ENCODE measurements at regions not wholly inside any gene's neighbourhood (a gene's known extent, or its start where the extent isn't known, plus 50 kb on each side); places are given as distances from the start of the nearest gene placed in this dataset.
"Not testable (repeated sequence)": the region's sequence is repeated elsewhere in the genome, so short reads cannot be mapped to it uniquely, and the experiment has no call there.

GRCh38 chr6:19603721-19604120, 233.4 kb upstream of the ID4 start:
- no peaks in the 10 kb centered on the region for H3K36me3 ChIP-seq (ENCODE audit: control insufficient read depth, insufficient read depth, low read length)
- H3K9me3 ChIP-seq (replicated peaks; ENCODE audit: control insufficient read depth, low read depth, low read length) = no peaks in the 10 kb centered on the region
- H3K27ac ChIP-seq (ENCODE audit: low read length) = no peak overlapping the region
- whole genome bisulfite sequencing (ENCODE audit: insufficient coverage) = 14% methylated on average over 1 of the region's 1 CpG
- H3K27me3 ChIP-seq (ENCODE audit: control insufficient read depth, insufficient read depth, low read length) = no peaks in the 10 kb centered on the region
- DNase-seq = peak; percentile 69
- no peak overlapping the region for H3K4me3 ChIP-seq (ENCODE audit: low read length)
- no peaks in the 10 kb centered on the region for H3K4me1 ChIP-seq (ENCODE audit: control insufficient read depth, insufficient read depth, low read length)

DNA sequence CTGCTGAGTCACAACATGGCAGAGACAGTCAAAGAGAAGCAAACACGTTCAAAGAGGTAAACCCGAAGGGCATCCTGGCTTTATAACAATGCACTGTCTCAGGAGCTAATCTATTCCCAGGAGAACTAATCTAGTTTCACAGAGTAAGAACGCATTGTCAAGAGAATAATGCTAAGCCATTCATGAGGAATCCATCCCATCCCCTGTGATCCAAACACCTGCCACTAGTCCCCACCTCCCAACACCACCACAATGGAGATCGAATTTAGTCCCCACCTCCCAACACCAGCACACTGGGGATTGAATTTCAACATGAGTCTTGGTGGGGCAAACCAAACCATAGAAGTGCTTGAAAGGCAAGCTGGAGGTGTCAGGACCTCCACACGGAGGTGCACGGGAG, 231.5 kb upstream of the ID4 start:
- H3K27ac ChIP-seq (ENCODE audit: low read length) = no peak overlapping the region
- no peaks in the 10 kb centered on the region for H3K36me3 ChIP-seq (ENCODE audit: control insufficient read depth, insufficient read depth, low read length)
- no peaks in the 10 kb centered on the region for H3K27me3 ChIP-seq (ENCODE audit: control insufficient read depth, insufficient read depth, low read length)
- no peak overlapping the region for H3K4me3 ChIP-seq (ENCODE audit: low read length)
- DNase-seq = no peak
- no peaks in the 10 kb centered on the region for H3K4me1 ChIP-seq (ENCODE audit: control insufficient read depth, insufficient read depth, low read length)
- WGBS (ENCODE audit: insufficient coverage) = 98% methylated on average over 5 of the region's 6 CpGs
- H3K9me3 ChIP-seq (replicated peaks; ENCODE audit: control insufficient read depth, low read depth, low read length) = no peaks in the 10 kb centered on the region

DNA sequence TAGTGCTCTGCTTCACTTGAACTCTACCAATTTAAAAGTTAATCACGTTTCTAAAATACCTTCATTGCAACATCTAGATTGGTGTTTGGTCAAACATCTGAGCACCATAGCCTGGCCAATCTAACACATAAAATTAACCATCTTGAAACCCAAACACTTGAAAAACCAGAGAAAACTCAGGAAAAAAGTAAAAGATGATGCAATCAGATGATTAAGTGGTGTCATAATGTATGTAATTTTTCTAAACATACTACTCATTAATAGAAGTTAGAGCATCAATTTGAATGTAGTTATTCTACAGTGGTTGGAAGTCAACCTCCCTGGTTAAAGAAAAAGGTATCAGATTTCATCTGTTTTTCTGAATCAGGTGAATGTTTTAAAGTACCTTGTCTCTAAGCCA, 228.6 kb upstream of the ID4 start:
- Histone ChIP-seq H3K36me3 (ENCODE audit: control insufficient read depth, insufficient read depth, low read length) (no peaks in the 10 kb centered on the region), H3K27ac (ENCODE audit: low read length) (no peak overlapping the region), H3K4me1 (ENCODE audit: control insufficient read depth, insufficient read depth, low read length) (no peaks in the 10 kb centered on the region), H3K4me3 (ENCODE audit: low read length) (no peak overlapping the region), H3K27me3 (ENCODE audit: control insufficient read depth, insufficient read depth, low read length) (no peaks in the 10 kb centered on the region), H3K9me3 (replicated peaks; ENCODE audit: control insufficient read depth, low read depth, low read length) (no peaks in the 10 kb centered on the region)
- WGBS (ENCODE audit: insufficient coverage) = no CpG with 5 or more reads among the region's 1 CpG
- DNase-seq = no peak

GRCh38 chr6:19609972-19610641, 227.1 kb upstream of the ID4 start:
- Histone ChIP-seq H3K27me3 (ENCODE audit: control insufficient read depth, insufficient read depth, low read length) (no peaks in the 10 kb centered on the region), H3K4me3 (ENCODE audit: low read length) (no peak overlapping the region), H3K9me3 (replicated peaks; ENCODE audit: control insufficient read depth, low read depth, low read length) (peaks cover 9% of the 10 kb centered on the region), H3K36me3 (ENCODE audit: control insufficient read depth, insufficient read depth, low read length) (no peaks in the 10 kb centered on the region), H3K4me1 (ENCODE audit: control insufficient read depth, insufficient read depth, low read length) (no peaks in the 10 kb centered on the region), H3K27ac (ENCODE audit: low read length) (no peak overlapping the region)
- no CpG with 5 or more reads among the region's 5 CpGs for WGBS (ENCODE audit: insufficient coverage)
- DNase-seq = no peak

DNA sequence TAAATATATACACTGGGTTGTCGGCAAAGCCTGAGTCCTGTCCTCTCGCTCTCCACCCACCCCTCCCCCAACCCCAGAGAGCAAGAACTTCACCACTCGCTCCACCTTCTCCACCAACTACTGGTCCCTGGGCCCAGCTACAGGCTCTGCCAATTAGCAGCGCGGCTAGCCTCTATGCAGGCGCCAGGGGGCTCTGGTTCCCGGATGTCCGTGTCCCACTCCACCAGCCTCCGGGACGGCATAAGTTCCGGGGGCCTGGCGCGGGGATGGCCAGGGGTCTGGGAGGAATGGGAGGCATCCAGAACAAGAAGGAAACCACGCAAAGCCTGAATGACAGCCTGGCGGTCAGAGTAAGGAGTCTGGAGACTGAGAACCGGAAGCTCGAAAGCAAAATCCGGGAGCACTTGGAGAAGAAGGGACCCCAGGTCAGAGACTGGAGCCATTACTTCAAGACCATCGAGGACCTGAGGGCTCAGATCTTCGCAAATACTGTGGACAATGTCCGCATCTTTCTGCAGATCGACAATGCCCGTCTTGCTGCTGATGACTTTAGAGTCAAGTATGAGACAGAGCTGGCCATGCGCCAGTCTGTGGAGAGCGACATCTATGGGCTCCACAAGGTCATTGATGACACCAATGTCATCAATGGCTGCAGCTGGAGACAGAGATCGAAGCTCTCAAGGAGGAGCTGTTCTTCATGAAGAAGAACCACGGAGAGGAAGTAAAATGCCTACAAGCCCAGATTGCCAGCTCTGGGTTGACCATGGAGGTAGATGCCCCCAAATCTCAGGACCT, 224.3 kb upstream of the ID4 start:
- not testable (repeated sequence) for H3K4me3 ChIP-seq (ENCODE audit: low read length); H3K4me1 ChIP-seq (ENCODE audit: control insufficient read depth, insufficient read depth, low read length)

GRCh38 chr6:19613678-19614077, 223.5 kb upstream of the ID4 start:
- Histone ChIP-seq H3K36me3 (ENCODE audit: control insufficient read depth, insufficient read depth, low read length) (no peaks in the 10 kb centered on the region), H3K27me3 (ENCODE audit: control insufficient read depth, insufficient read depth, low read length) (no peaks in the 10 kb centered on the region), H3K4me1 (ENCODE audit: control insufficient read depth, insufficient read depth, low read length) (no peaks in the 10 kb centered on the region), H3K4me3 (ENCODE audit: low read length) (no peak overlapping the region), H3K27ac (ENCODE audit: low read length) (no peak overlapping the region), H3K9me3 (replicated peaks; ENCODE audit: control insufficient read depth, low read depth, low read length) (peaks cover 16% of the 10 kb centered on the region)
- 58% methylated on average over 2 of the region's 5 CpGs for WGBS (ENCODE audit: insufficient coverage)
- DNase-seq = no peak

More for the DNA sequence above, 224.3 kb upstream of the ID4 start:
- H3K27ac ChIP-seq (ENCODE audit: low read length); H3K27me3 ChIP-seq (ENCODE audit: control insufficient read depth, insufficient read depth, low read length); H3K36me3 ChIP-seq (ENCODE audit: control insufficient read depth, insufficient read depth, low read length); DNase-seq: not testable (repeated sequence)
- H3K9me3 ChIP-seq (replicated peaks; ENCODE audit: control insufficient read depth, low read depth, low read length) = peaks cover 16% of the 10 kb centered on the region
- 91% methylated on average over 26 of the region's 27 CpGs for WGBS (ENCODE audit: insufficient coverage)

- no peaks in the 10 kb centered on the region for H3K27me3 ChIP-seq (ENCODE audit: control insufficient read depth, insufficient read depth, low read length)
- no peaks in the 10 kb centered on the region for H3K4me1 ChIP-seq (ENCODE audit: control insufficient read depth, insufficient read depth, low read length)
- peaks cover 16% of the 10 kb centered on the region for H3K9me3 ChIP-seq (replicated peaks; ENCODE audit: control insufficient read depth, low read depth, low read length)
- H3K27ac ChIP-seq (ENCODE audit: low read length) = no peak overlapping the region
- no peaks in the 10 kb centered on the region for H3K36me3 ChIP-seq (ENCODE audit: control insufficient read depth, insufficient read depth, low read length)
- no peak overlapping the region for H3K4me3 ChIP-seq (ENCODE audit: low read length)
- no peak for DNase-seq
Observed at GRCh38 chr6:19616022-19616421, 221.1 kb upstream of the ID4 start.

GRCh38 chr6:19632230-19632629, 204.9 kb upstream of the ID4 start:
- H3K4me1 ChIP-seq (ENCODE audit: control insufficient read depth, insufficient read depth, low read length) = no peaks in the 10 kb centered on the region
- no peak for DNase-seq
- H3K27me3 ChIP-seq (ENCODE audit: control insufficient read depth, insufficient read depth, low read length) = no peaks in the 10 kb centered on the region
- no peak overlapping the region for H3K4me3 ChIP-seq (ENCODE audit: low read length)
- no peaks in the 10 kb centered on the region for H3K36me3 ChIP-seq (ENCODE audit: control insufficient read depth, insufficient read depth, low read length)
- H3K9me3 ChIP-seq (replicated peaks; ENCODE audit: control insufficient read depth, low read depth, low read length) = no peaks in the 10 kb centered on the region
- no peak overlapping the region for H3K27ac ChIP-seq (ENCODE audit: low read length)
- 81% methylated on average over 4 of the region's 5 CpGs for WGBS (ENCODE audit: insufficient coverage)

GRCh38 chr6:19632786-19633185, 204.4 kb upstream of the ID4 start:
- no peak overlapping the region for H3K4me3 ChIP-seq (ENCODE audit: low read length)
- peak; percentile 9 for DNase-seq
- H3K4me1 ChIP-seq (ENCODE audit: control insufficient read depth, insufficient read depth, low read length) = no peaks in the 10 kb centered on the region
- no peaks in the 10 kb centered on the region for H3K36me3 ChIP-seq (ENCODE audit: control insufficient read depth, insufficient read depth, low read length)
- no peaks in the 10 kb centered on the region for H3K9me3 ChIP-seq (replicated peaks; ENCODE audit: control insufficient read depth, low read depth, low read length)
- H3K27ac ChIP-seq (ENCODE audit: low read length) = no peak overlapping the region
- no CpG with 5 or more reads among the region's 3 CpGs for WGBS (ENCODE audit: insufficient coverage)
- H3K27me3 ChIP-seq (ENCODE audit: control insufficient read depth, insufficient read depth, low read length) = no peaks in the 10 kb centered on the region

GRCh38 chr6:19635728-19636127, 201.4 kb upstream of the ID4 start:
- Histone ChIP-seq H3K9me3 (replicated peaks; ENCODE audit: control insufficient read depth, low read depth, low read length) (no peaks in the 10 kb centered on the region), H3K4me3 (ENCODE audit: low read length) (no peak overlapping the region), H3K27ac (ENCODE audit: low read length) (no peak overlapping the region), H3K4me1 (ENCODE audit: control insufficient read depth, insufficient read depth, low read length) (no peaks in the 10 kb centered on the region), H3K27me3 (ENCODE audit: control insufficient read depth, insufficient read depth, low read length) (no peaks in the 10 kb centered on the region), H3K36me3 (ENCODE audit: control insufficient read depth, insufficient read depth, low read length) (no peaks in the 10 kb centered on the region)
- no CpG with 5 or more reads among the region's 2 CpGs for WGBS (ENCODE audit: insufficient coverage)
- no peak for DNase-seq
